Breast epithelium (tissue), 4 donors: ENCODE measurements at regions not wholly inside any gene's neighbourhood (a gene's known extent, or its start where the extent isn't known, plus 50 kb on each side); places are given as distances from the start of the nearest gene placed in this dataset.
A peak's percentile ranks its signal among the peaks of the same experiment; 100 is the strongest.

Source experiments
- DNase-seq, 2 donors: peaks; one replicate each; pipeline ENCODE4 v3.0.0-alpha.2; 2019; ENCODE audit warnings: low spot score in 2 of 2
- H3K27ac ChIP-seq, 2 donors: fragments of 200-600 bp; sonication (generic) in 1 of 2; one replicate each; pipeline ENCODE4 v1.5.1; 2016 to 2019; ENCODE audit warnings: mild to moderate bottlenecking in 1 of 2
- H3K27me3 ChIP-seq, 2 donors: fragments of 200-600 bp; sonication (generic) in 1 of 2; one replicate each; pipeline versions ENCODE4 v1.5.1 to v1.6.0; 2017 to 2019; ENCODE audit warnings: control low read depth in 1 of 2, mild to moderate bottlenecking in 1 of 2
- H3K36me3 ChIP-seq: fragments of 200-600 bp; one replicate; pipeline ENCODE4 v1.5.1; 2019
- H3K4me1 ChIP-seq, 2 donors: fragments of 200-600 bp; sonication (generic); one replicate each; pipeline ENCODE4 v1.5.1; 2016 to 2019; ENCODE audit warnings: control low read depth in 1 of 2
- H3K4me3 ChIP-seq, 3 donors: fragments of 200-600 bp; sonication (generic); 1 replicate in 2 of 3; 2 replicates in 1 of 3; pipeline ENCODE4 v1.5.1; 2016 to 2019; ENCODE audit warnings: mild to moderate bottlenecking in 3 of 3, moderate library complexity in 2 of 3
- H3K9me3 ChIP-seq, 2 donors: fragments of 200-600 bp; sonication (generic) in 1 of 2; one replicate each; pipeline ENCODE4 v1.5.1; 2016 to 2019; ENCODE audit warnings: control low read depth in 1 of 2
- CTCF ChIP-seq, 3 donors: fragments of 450-650 bp; IDR thresholded peaks; one replicate each; pipeline ENCODE4 v1.5.1; 2016 to 2017; ENCODE audit warnings: antibody characterized with exemption in 3 of 3, mild to moderate bottlenecking in 3 of 3, moderate library complexity in 3 of 3
- POLR2A ChIP-seq: fragments of 450-650 bp; IDR thresholded peaks from one replicate; pipeline ENCODE4 v1.6.1; 2016; ENCODE audit warnings: antibody characterized with exemption, mild to moderate bottlenecking, moderate library complexity
- POLR2AphosphoS5 ChIP-seq, 3 donors: sonication (generic); formaldehyde crosslinking; IDR thresholded peaks; one replicate each; pipeline ENCODE4 v1.6.1; 2017; ENCODE audit warnings: antibody characterized with exemption in 3 of 3
- intact Hi-C: fragments of 100-400 bp; cut with DNase I; formaldehyde crosslinking; loops from one replicate; pipeline ENCODE4 v1.15.1; 2023; ENCODE audit warnings: low total_unique reads

- no peak for DNase-seq
- Histone ChIP-seq H3K27ac (no peak overlapping the region), H3K36me3 (no peaks in the 10 kb centered on the region), H3K4me1 (no peaks in the 10 kb centered on the region), H3K27me3 (no peaks in the 10 kb centered on the region), H3K9me3 (no peaks in the 10 kb centered on the region), H3K4me3 (peak overlapping the region in 1 of 3 donors; percentile 19)
- TF ChIP-seq POLR2AphosphoS5 (IDR thresholded peaks at IDR 0.05) (no peak), CTCF (IDR thresholded peaks at IDR 0.05) (no peak), POLR2A (no peak)
- intact Hi-C loops = no loop called here
These were observed 509.3 kb downstream of the QKI start for GRCh38 chr6:163923658-163924411.

- Histone ChIP-seq H3K27ac (no peak overlapping the region), H3K4me3 (no peak overlapping the region), H3K9me3 (no peaks in the 10 kb centered on the region), H3K36me3 (no peaks in the 10 kb centered on the region), H3K4me1 (no peaks in the 10 kb centered on the region), H3K27me3 (no peaks in the 10 kb centered on the region)
- TF ChIP-seq CTCF (IDR thresholded peaks at IDR 0.05) (no peak), POLR2A (no peak), POLR2AphosphoS5 (IDR thresholded peaks at IDR 0.05) (no peak)
- intact Hi-C loops = no loop called here
- no peak for DNase-seq
These were observed 508.0 kb downstream of the QKI start for GRCh38 chr6:163922562-163922961.

- intact Hi-C loops = no loop called here
- no peaks in the 10 kb centered on the region for H3K27me3 ChIP-seq
- no peak for TF ChIP-seq CTCF (IDR thresholded peaks at IDR 0.05)
- TF ChIP-seq POLR2AphosphoS5 (IDR thresholded peaks at IDR 0.05) = no peak
- TF ChIP-seq POLR2A = no peak
- no peak for DNase-seq
- H3K4me3 ChIP-seq = no peak overlapping the region
- H3K4me1 ChIP-seq = no peaks in the 10 kb centered on the region
- H3K9me3 ChIP-seq = no peaks in the 10 kb centered on the region
- no peaks in the 10 kb centered on the region for H3K36me3 ChIP-seq
- no peak overlapping the region for H3K27ac ChIP-seq
These were observed 505.1 kb downstream of the QKI start for GRCh38 chr6:163919652-163920051.

GRCh38 chr6:163916315-163917081 is 502.0 kb downstream of the QKI start:
- Histone ChIP-seq H3K27me3 (no peaks in the 10 kb centered on the region), H3K9me3 (no peaks in the 10 kb centered on the region), H3K36me3 (no peaks in the 10 kb centered on the region), H3K4me1 (no peaks in the 10 kb centered on the region), H3K4me3 (no peak overlapping the region), H3K27ac (no peak overlapping the region)
- DNase-seq = no peak
- TF ChIP-seq POLR2A (no peak), CTCF (IDR thresholded peaks at IDR 0.05) (no peak), POLR2AphosphoS5 (IDR thresholded peaks at IDR 0.05) (no peak)
- intact Hi-C loops = no loop called here

- H3K4me1 ChIP-seq = no peaks in the 10 kb centered on the region
- H3K36me3 ChIP-seq = no peaks in the 10 kb centered on the region
- intact Hi-C loops = no loop called here
- no peak overlapping the region for H3K27ac ChIP-seq
- no peaks in the 10 kb centered on the region for H3K9me3 ChIP-seq
- DNase-seq = no peak
- H3K27me3 ChIP-seq = no peaks in the 10 kb centered on the region
- TF ChIP-seq POLR2AphosphoS5 (IDR thresholded peaks at IDR 0.05) (no peak), CTCF (IDR thresholded peaks at IDR 0.05) (no peak), POLR2A (no peak)
- no peak overlapping the region for H3K4me3 ChIP-seq
These were observed 500.6 kb downstream of the QKI start for GRCh38 chr6:163915131-163915530.
